K562 (cell line): ENCODE measurements at regions not wholly inside any gene's neighbourhood (a gene's known extent, or its start where the extent isn't known, plus 50 kb on each side); places are given as distances from the start of the nearest gene placed in this dataset.

Source experiments
- RCOR1 ChIP-seq, 2 experiments: IDR thresholded peaks; 2 replicates each; pipeline ENCODE4 v1.6.1; 2012; ENCODE audit warnings: low read depth in 2 of 2, low read length in 2 of 2, borderline replicate concordance in 1 of 2, improper control_type of control experiment in 1 of 2
- ZNF212 ChIP-seq: fragments of 450-650 bp; formaldehyde crosslinking; IDR thresholded peaks from 2 replicates; pipeline ENCODE4 v1.4.0; 2020; ENCODE audit warnings: mild to moderate bottlenecking
- ZNF318 ChIP-seq, 2 experiments: fragments of 450-650 bp; IDR thresholded peaks; 2 replicates each; pipeline ENCODE4 v1.6.1; 2016; ENCODE audit warnings: mild to moderate bottlenecking in 2 of 2, borderline replicate concordance in 1 of 2, low read depth in 1 of 2, moderate library complexity in 1 of 2
- TF ChIP-seq, protein P1 (sequence below): fragments of 250-450 bp; sonication (Bioruptor Pico); IDR thresholded peaks from 2 replicates; pipeline ENCODE4 v1.8.0; 2022; ENCODE audit warnings: inconsistent platforms
- TF ChIP-seq, protein P2 (sequence below), 3 experiments: fragments of 200-800 bp in 1 of 3; sonication (Bioruptor generic) in 1 of 3; sonication (generic) in 1 of 3; formaldehyde crosslinking in 1 of 3; IDR thresholded peaks; 2 replicates each; pipeline versions ENCODE4 v1.6.1 to v1.8.0; 2016 to 2022; ENCODE audit warnings: mild to moderate bottlenecking in 2 of 3, missing compliant biosample characterization in 2 of 3, missing genetic modification characterization in 2 of 3, missing genetic modification reagents in 1 of 3

DNA sequence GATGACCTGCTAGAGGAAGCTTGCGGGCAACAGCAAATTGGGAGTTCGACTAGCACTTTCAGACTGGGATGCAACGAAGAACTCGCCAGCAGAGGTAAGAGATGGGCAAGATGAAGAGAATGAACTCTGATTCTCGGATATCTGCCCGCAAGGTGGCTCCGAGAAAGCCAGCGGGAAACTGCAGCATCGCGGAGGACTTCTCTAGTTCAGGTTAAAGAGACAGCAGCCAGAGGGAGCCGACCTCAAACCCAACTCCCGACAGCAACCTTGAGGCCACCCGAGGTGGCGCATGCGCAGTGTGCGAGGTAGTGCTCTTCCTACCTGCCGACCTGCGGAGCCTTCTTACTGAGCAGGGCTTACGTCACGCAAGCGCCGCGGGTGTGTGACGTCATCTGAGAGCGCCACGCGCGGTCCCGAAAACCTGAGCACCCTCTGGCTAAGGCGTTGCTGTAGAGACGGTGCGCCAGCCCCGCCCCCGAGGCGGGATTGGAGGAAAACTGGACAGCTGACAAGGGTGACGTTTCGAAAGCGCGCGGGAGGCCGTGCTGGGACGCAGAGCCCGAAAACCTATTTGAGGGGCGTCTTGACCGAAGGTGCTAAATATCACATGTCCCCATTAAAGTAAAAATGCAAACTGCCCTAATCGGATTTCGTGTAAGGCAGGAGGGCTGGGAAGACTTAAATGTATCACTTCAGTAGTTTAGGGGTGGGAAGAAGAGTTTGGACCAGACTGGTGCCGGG is 110.5 kb upstream of the SLC25A33 start (continued):
- TF ChIP-seq, protein P1, sequence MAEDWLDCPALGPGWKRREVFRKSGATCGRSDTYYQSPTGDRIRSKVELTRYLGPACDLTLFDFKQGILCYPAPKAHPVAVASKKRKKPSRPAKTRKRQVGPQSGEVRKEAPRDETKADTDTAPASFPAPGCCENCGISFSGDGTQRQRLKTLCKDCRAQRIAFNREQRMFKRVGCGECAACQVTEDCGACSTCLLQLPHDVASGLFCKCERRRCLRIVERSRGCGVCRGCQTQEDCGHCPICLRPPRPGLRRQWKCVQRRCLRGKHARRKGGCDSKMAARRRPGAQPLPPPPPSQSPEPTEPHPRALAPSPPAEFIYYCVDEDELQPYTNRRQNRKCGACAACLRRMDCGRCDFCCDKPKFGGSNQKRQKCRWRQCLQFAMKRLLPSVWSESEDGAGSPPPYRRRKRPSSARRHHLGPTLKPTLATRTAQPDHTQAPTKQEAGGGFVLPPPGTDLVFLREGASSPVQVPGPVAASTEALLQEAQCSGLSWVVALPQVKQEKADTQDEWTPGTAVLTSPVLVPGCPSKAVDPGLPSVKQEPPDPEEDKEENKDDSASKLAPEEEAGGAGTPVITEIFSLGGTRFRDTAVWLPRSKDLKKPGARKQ (CRISPR knock-in tag), result peak; percentile 93
- TF ChIP-seq ZNF318 (IDR thresholded peaks at IDR 0.05; ENCODE audit: borderline replicate concordance in 1 of 2, low read depth in 1 of 2) (no peak), RCOR1 (IDR thresholded peaks at IDR 0.05; ENCODE audit: borderline replicate concordance in 1 of 2, low read depth in 2 of 2, low read length in 2 of 2) (peak in 1 of 2 experiments; percentile 79; a peak in 2 of 4 replicates), ZNF212 (CRISPR knock-in tag) (peak; percentile 53; the same call in 1 of the 2 replicates)
- TF ChIP-seq, protein P2, sequence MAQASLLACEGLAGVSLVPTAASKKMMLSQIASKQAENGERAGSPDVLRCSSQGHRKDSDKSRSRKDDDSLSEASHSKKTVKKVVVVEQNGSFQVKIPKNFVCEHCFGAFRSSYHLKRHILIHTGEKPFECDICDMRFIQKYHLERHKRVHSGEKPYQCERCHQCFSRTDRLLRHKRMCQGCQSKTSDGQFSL (CRISPR knock-in tag; IDR thresholded peaks at IDR 0.05), result no peak
- TF ChIP-seq, protein P2 (tag; IDR thresholded peaks at IDR 0.05), result no peak
